MCF 10A (cell line): ENCODE measurements at regions not wholly inside any gene's neighbourhood (a gene's known extent, or its start where the extent isn't known, plus 50 kb on each side); places are given as distances from the start of the nearest gene placed in this dataset.

Experiments
- BruUV-seq: library from RNA; stranded (reverse); fragments of 400-500 nt; replicated peaks from 2 replicates; lab custom pipeline; 2021; lab: Mats Ljungman, UMichigan
- CTCF ChIA-PET: fragments of 300-600 bp; sonication (Branson Sonifier 250); formaldehyde crosslinking; extraction: SDS; loops from one replicate; lab custom pipeline; 2021; ENCODE audit warnings: antibody characterized with exemption, inconsistent platforms; lab: Yijun Ruan, JAX
- POLR2A ChIA-PET: fragments of 300-600, 350-650 bp; sonication (Branson Sonifier 250); formaldehyde crosslinking; extraction: SDS; loops from one replicate; lab custom pipeline; 2020; ENCODE audit warnings: antibody characterized with exemption, inconsistent platforms; lab: Yijun Ruan, JAX
- DNase-seq: peaks from one replicate; pipeline ENCODE4 v3.0.0-alpha.2; 2018; ENCODE audit not compliant: unreplicated experiment
- H3K27ac Mint-ChIP-seq: one replicate; pipeline ENCODE4 v1.8.0; 2022; ENCODE audit warnings: mild to moderate bottlenecking, low read depth, mixed read lengths; ENCODE audit not compliant: unreplicated experiment
- H3K27me3 Mint-ChIP-seq: one replicate; pipeline ENCODE4 v1.8.0; 2022; ENCODE audit warnings: mixed read lengths; ENCODE audit not compliant: insufficient read depth, unreplicated experiment
- H3K36me3 Mint-ChIP-seq: one replicate; pipeline ENCODE4 v1.8.0; 2022; ENCODE audit warnings: mild to moderate bottlenecking, moderate library complexity, mixed read lengths; ENCODE audit not compliant: insufficient read depth, unreplicated experiment
- H3K4me1 Mint-ChIP-seq: one replicate; pipeline ENCODE4 v1.8.0; 2022; ENCODE audit warnings: mixed read lengths; ENCODE audit not compliant: insufficient read depth, unreplicated experiment
- H3K4me3 Mint-ChIP-seq: one replicate; pipeline ENCODE4 v1.8.0; 2022; ENCODE audit warnings: mild to moderate bottlenecking, moderate library complexity, mixed read lengths; ENCODE audit not compliant: unreplicated experiment
- H3K9me3 Mint-ChIP-seq: one replicate; pipeline ENCODE4 v1.8.0; 2022; ENCODE audit warnings: mixed read lengths; ENCODE audit not compliant: unreplicated experiment
- intact Hi-C: fragments of 100-400 bp; cut with micrococcal nuclease; formaldehyde crosslinking; loops from 2 replicates; pipeline ENCODE4 v1.14.1; 2022
- TF ChIP-seq, protein P1 (sequence below): fragments of 200-600 bp; IDR thresholded peaks from one replicate; pipeline ENCODE4 v1.8.0; 2022; ENCODE audit warnings: antibody characterized with exemption, mild to moderate bottlenecking; ENCODE audit not compliant: unreplicated experiment

DNA sequence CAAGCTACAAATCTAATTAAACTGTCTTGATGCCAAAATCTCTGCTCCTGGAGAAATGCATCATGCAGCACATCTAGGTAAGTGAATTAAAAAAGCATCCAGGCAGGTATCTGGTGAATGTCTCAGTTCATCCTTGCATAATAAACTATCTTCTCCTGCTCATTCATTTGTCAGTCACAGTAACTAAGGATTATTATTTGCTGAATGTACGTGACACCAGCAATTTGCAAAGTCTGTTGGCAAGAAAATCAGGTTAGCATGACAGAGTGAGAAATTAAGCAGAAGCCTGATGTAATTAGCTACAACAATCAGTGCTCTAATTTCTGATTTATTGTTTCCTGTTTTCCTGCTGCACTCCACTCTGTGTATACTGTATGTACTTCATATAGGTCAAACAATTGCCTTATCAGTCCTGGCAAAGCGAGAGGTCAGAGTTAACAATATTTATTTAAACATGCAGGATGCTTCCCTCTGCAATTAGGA, 213.6 kb downstream of the FBXO8 start:
- CTCF ChIA-PET, result no interaction called here
- Mint-ChIP-seq H3K4me3 (no peak overlapping the region), H3K36me3 (peaks cover 7% of the 10 kb centered on the region), H3K27me3 (peaks cover 42% of the 10 kb centered on the region), H3K27ac (no peak overlapping the region), H3K9me3 (no peaks in the 10 kb centered on the region), H3K4me1 (no peaks in the 10 kb centered on the region)
- DNase-seq, result no peak
- TF ChIP-seq, protein P1, sequence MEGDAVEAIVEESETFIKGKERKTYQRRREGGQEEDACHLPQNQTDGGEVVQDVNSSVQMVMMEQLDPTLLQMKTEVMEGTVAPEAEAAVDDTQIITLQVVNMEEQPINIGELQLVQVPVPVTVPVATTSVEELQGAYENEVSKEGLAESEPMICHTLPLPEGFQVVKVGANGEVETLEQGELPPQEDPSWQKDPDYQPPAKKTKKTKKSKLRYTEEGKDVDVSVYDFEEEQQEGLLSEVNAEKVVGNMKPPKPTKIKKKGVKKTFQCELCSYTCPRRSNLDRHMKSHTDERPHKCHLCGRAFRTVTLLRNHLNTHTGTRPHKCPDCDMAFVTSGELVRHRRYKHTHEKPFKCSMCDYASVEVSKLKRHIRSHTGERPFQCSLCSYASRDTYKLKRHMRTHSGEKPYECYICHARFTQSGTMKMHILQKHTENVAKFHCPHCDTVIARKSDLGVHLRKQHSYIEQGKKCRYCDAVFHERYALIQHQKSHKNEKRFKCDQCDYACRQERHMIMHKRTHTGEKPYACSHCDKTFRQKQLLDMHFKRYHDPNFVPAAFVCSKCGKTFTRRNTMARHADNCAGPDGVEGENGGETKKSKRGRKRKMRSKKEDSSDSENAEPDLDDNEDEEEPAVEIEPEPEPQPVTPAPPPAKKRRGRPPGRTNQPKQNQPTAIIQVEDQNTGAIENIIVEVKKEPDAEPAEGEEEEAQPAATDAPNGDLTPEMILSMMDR, result no peak
- no TSS peak for BruUV-seq
- intact Hi-C loops, result no loop called here
- POLR2A ChIA-PET, result no interaction called here

DNA sequence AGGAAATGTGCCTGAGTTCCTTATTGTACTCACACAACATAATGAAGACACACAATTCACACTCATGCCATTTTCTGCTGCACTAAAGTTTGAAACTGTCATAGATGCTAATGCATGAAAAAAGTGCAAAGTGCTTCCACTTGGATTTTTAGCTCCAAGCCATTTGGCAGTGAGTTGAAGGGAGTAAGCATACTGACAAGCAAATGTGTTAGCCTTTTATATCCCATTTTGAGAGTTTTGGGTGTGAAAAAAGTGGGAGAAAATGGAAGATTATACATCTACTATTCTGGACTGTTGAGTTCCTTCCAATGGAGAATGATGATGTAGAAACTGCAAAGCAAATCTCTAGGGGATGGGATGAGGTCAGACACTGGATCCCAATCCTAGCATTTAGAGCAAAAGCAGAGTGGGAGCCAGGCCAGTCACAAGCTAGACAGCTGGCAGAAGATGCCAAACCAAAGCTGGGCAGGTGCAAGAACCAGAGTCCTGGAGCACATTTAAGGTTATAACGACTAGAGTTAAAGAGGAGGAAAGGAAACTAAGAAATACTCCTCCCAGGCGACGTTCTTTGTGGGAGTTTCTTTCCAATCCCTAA, 216.8 kb downstream of the FBXO8 start:
- H3K27ac Mint-ChIP-seq, result no peak overlapping the region
- ChIA-PET POLR2A (no interaction called here), CTCF (interaction anchor here (0.6 kb wide), 1 partner anchor 52 kb away, joined by 3 read pairs; no protein-coding TSS in a partner anchor)
- TF ChIP-seq, protein P1, result no peak
- no peak for DNase-seq
- H3K4me1 Mint-ChIP-seq, result no peaks in the 10 kb centered on the region
- H3K36me3 Mint-ChIP-seq, result peaks cover 7% of the 10 kb centered on the region
- intact Hi-C loops, result no loop called here
- no peak overlapping the region for H3K4me3 Mint-ChIP-seq
- H3K9me3 Mint-ChIP-seq, result no peaks in the 10 kb centered on the region
- BruUV-seq, result no TSS peak
- H3K27me3 Mint-ChIP-seq, result peaks cover 30% of the 10 kb centered on the region

DNA sequence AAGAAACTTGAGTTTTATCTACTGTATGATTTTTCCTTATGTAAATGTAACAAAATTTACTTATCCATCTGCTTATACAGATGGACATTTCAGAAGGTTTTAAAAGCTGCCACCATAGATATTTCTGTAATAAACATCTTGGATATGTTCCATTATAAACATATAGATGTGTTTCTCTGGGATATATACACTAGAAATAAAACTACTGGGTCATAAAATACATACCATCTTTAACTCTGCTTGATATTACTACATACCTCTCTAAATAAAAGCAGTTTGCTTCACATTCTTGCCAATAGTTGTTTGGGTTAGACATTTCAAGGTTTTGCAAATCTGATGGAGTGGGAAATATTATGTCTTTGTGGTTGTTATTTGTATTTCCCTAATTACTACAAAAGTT, 220.6 kb downstream of the FBXO8 start:
- intact Hi-C loops, result no loop called here
- Mint-ChIP-seq H3K27ac (no peak overlapping the region), H3K27me3 (peaks cover 13% of the 10 kb centered on the region), H3K4me1 (no peaks in the 10 kb centered on the region), H3K9me3 (no peaks in the 10 kb centered on the region), H3K4me3 (no peak overlapping the region), H3K36me3 (peaks cover 4% of the 10 kb centered on the region)
- TF ChIP-seq, protein P1, result no peak
- CTCF ChIA-PET, result no interaction called here
- POLR2A ChIA-PET, result no interaction called here
- DNase-seq, result no peak
- no TSS peak for BruUV-seq

DNA sequence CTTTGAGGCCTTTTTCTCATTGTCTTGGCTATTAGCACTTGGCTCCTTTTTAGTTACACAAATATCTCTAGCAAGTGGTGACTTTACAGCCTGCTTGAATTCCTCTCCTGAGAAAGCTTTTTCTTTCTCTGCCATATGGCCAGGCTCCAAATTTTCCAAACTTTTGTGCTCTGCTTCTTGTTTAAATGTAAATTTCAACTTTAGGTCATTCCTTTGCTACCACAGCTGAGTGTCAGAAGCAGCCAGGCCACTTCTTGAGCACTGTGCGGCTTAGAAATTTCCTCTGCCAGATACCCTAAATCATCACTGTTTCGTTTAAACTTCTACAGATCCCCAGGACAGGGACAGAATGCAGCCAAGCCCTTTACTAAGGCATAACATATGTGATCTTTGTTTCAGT, 222.4 kb downstream of the FBXO8 start:
- BruUV-seq, result no TSS peak
- Mint-ChIP-seq H3K36me3 (no peaks in the 10 kb centered on the region), H3K27ac (no peak overlapping the region), H3K4me1 (no peaks in the 10 kb centered on the region), H3K9me3 (peaks cover 8% of the 10 kb centered on the region), H3K27me3 (no peaks in the 10 kb centered on the region), H3K4me3 (no peak overlapping the region)
- intact Hi-C loops, result no loop called here
- POLR2A ChIA-PET, result interaction anchor here (1.7 kb wide), 1 partner anchor 20 kb away, joined by 3 read pairs; no protein-coding TSS in a partner anchor
- DNase-seq, result no peak
- TF ChIP-seq, protein P1, result no peak
- CTCF ChIA-PET, result no interaction called here
